ENCODE measurements at regions not wholly inside any gene's neighbourhood (a gene's known extent, or its start where the extent isn't known, plus 50 kb on each side); places are given as distances from the start of the nearest gene placed in this dataset.

- H3K9ac ChIP-seq (ENCODE audit: insufficient read depth, low read depth, low read length): no peak overlapping the region
- no peaks in the 10 kb centered on the region for H3K79me2 ChIP-seq (ENCODE audit: insufficient read depth, low read length)
- no peaks in the 10 kb centered on the region for H3K4me1 ChIP-seq (ENCODE audit: insufficient read depth, low read length)
- ChIA-PET CTCF (ENCODE audit: low intra/inter-chr PET ratio, low total read pairs) (no interaction called here), POLR2A (no interaction called here)
- FAIRE-seq: no peak
- no peak overlapping the region for H3K4me3 ChIP-seq (replicated peaks in 1 of 3; ENCODE audit: insufficient read depth in 1 of 3, low read depth in 2 of 3, low read length in 3 of 3)
- peak; percentile 39; the same call in 2 of the 3 replicates for ATAC-seq
- no TSS peak for BruUV-seq (replicated peaks)
- TF ChIP-seq ZNF703 (CRISPR knock-in tag; IDR thresholded peaks at IDR 0.05; ENCODE audit: borderline replicate concordance) (no peak), MEIS2 (CRISPR knock-in tag; IDR thresholded peaks at IDR 0.05) (no peak), ZNF841 (CRISPR knock-in tag; IDR thresholded peaks at IDR 0.05; ENCODE audit: borderline replicate concordance) (no peak)
- TF ChIP-seq, protein P1, sequence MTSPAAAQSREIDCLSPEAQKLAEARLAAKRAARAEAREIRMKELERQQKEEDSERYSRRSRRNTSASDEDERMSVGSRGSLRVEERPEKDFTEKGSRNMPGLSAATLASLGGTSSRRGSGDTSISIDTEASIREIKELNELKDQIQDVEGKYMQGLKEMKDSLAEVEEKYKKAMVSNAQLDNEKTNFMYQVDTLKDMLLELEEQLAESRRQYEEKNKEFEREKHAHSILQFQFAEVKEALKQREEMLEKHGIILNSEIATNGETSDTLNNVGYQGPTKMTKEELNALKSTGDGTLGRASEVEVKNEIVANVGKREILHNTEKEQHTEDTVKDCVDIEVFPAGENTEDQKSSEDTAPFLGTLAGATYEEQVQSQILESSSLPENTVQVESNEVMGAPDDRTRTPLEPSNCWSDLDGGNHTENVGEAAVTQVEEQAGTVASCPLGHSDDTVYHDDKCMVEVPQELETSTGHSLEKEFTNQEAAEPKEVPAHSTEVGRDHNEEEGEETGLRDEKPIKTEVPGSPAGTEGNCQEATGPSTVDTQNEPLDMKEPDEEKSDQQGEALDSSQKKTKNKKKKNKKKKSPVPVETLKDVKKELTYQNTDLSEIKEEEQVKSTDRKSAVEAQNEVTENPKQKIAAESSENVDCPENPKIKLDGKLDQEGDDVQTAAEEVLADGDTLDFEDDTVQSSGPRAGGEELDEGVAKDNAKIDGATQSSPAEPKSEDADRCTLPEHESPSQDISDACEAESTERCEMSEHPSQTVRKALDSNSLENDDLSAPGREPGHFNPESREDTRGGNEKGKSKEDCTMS (CRISPR knock-in tag; conservative IDR thresholded peaks at IDR 0.05): no peak
- TF ChIP-seq, protein P2, sequence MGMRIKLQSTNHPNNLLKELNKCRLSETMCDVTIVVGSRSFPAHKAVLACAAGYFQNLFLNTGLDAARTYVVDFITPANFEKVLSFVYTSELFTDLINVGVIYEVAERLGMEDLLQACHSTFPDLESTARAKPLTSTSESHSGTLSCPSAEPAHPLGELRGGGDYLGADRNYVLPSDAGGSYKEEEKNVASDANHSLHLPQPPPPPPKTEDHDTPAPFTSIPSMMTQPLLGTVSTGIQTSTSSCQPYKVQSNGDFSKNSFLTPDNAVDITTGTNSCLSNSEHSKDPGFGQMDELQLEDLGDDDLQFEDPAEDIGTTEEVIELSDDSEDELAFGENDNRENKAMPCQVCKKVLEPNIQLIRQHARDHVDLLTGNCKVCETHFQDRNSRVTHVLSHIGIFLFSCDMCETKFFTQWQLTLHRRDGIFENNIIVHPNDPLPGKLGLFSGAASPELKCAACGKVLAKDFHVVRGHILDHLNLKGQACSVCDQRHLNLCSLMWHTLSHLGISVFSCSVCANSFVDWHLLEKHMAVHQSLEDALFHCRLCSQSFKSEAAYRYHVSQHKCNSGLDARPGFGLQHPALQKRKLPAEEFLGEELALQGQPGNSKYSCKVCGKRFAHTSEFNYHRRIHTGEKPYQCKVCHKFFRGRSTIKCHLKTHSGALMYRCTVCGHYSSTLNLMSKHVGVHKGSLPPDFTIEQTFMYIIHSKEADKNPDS (CRISPR knock-in tag; IDR thresholded peaks at IDR 0.05): no peak
- no peak overlapping the region for H3K4me2 ChIP-seq (ENCODE audit: low read depth, low read length)
- H2AFZ ChIP-seq (ENCODE audit: low read length): no peak overlapping the region
- no peaks in the 10 kb centered on the region for H3K36me3 ChIP-seq (replicated peaks in 1 of 2; ENCODE audit: control insufficient read depth in 1 of 2, insufficient read depth in 2 of 2, low read length in 2 of 2)
- intact Hi-C loops (cut with micrococcal nuclease; ENCODE audit: unreplicated experiment): no loop called here
- H3K27ac ChIP-seq (ENCODE audit: extremely low read length, insufficient read depth, low read length): no peak overlapping the region
- in situ Hi-C loops (cut with HindIII; ENCODE audit: extremely low pct_ligation_motif_present, low pct_unique_long_range_greater_than_20kb): no loop called here
- WGBS (ENCODE audit: low lambda C conversion rate): 0% methylated on average over 4 of the region's 6 CpGs
- no peaks in the 10 kb centered on the region for H3K9me3 ChIP-seq (ENCODE audit: low read length)
- DNase-seq (ENCODE audit: low spot score): no peak
- H4K20me1 ChIP-seq (ENCODE audit: insufficient read depth, low read length): no peaks in the 10 kb centered on the region
- no peaks in the 10 kb centered on the region for H3K27me3 ChIP-seq (ENCODE audit: control insufficient read depth in 1 of 2, insufficient read depth in 2 of 2, low read length in 2 of 2)
Measured at GRCh38 chr1:177490036-177490639, 319.4 kb downstream of the BRINP2 start.

Data from HepG2 (cell line).